H1 (cell line): ENCODE measurements at regions not wholly inside any gene's neighbourhood (a gene's known extent, or its start where the extent isn't known, plus 50 kb on each side); places are given as distances from the start of the nearest gene placed in this dataset.

Experiments used
- CTCF ChIA-PET: fragments of 300-600 bp; sonication (Branson Sonifier 250); formaldehyde crosslinking; loops from one replicate; lab custom pipeline; 2021; ENCODE audit not compliant: partially characterized antibody; lab: Charles Lee
- POLR2A ChIA-PET: fragments of 300-600 bp; sonication (Branson Sonifier 250); formaldehyde crosslinking; loops from one replicate; lab custom pipeline; 2021; ENCODE audit warnings: inconsistent platforms; ENCODE audit not compliant: partially characterized antibody; lab: Charles Lee
- DNase-seq, 2 experiments: peaks; one replicate each; pipeline versions ENCODE4 v3.0.0 to v3.0.0-alpha.2; 2010 to 2022; ENCODE audit warnings: low spot score in 2 of 2, low read depth in 1 of 2, mixed read lengths in 1 of 2
- FAIRE-seq: peaks from 2 replicates; lab custom pipeline; 2011; peaks lifted over from hg19 to GRCh38; lab: Jason Lieb, UNC
- H2AFZ ChIP-seq: 2 replicates; pipeline ENCODE4 v1.8.1; 2012; ENCODE audit warnings: low read length, inconsistent platforms
- H2AK5ac ChIP-seq: 2 replicates; pipeline ENCODE4 v1.6.1; 2013; ENCODE audit warnings: low read depth, low read length
- H2BK120ac ChIP-seq: replicated peaks from 2 replicates; pipeline ENCODE3; 2013; ENCODE audit warnings: low read depth, low read length, inconsistent platforms
- H2BK12ac ChIP-seq: 2 replicates; pipeline ENCODE4 v1.6.1; 2013; ENCODE audit warnings: low read depth, low read length
- H2BK15ac ChIP-seq: 2 replicates; pipeline ENCODE4 v1.6.1; 2013; ENCODE audit warnings: low read length
- H2BK20ac ChIP-seq: 2 replicates; pipeline ENCODE4 v1.6.1; 2013; ENCODE audit warnings: low read length
- H2BK5ac ChIP-seq: 2 replicates; pipeline ENCODE4 v1.6.1; 2013; ENCODE audit warnings: low read depth, low read length
- H3K14ac ChIP-seq: 2 replicates; pipeline ENCODE4 v1.6.1; 2013; ENCODE audit warnings: inconsistent platforms; ENCODE audit not compliant: insufficient read length
- H3K18ac ChIP-seq: 2 replicates; pipeline ENCODE4 v1.6.1; 2013; ENCODE audit warnings: low read length; ENCODE audit errors: extremely low read depth
- H3K23ac ChIP-seq: 2 replicates; pipeline ENCODE4 v1.6.1; 2013; ENCODE audit warnings: inconsistent platforms; ENCODE audit not compliant: insufficient read length
- H3K23me2 ChIP-seq: 2 replicates; pipeline ENCODE4 v1.6.1; 2013; ENCODE audit warnings: low read depth, low read length
- H3K27ac ChIP-seq: 2 replicates; pipeline ENCODE4 v1.6.1; 2011; ENCODE audit warnings: low read depth, low read length, inconsistent platforms
- H3K27me3 ChIP-seq, 4 experiments: replicated peaks in 1 of 4; 1 replicate in 1 of 4; 2 replicates in 3 of 4; pipeline versions ENCODE4 v1.6.1 to v1.8.1; 2011 to 2013; ENCODE audit warnings: low read length in 3 of 4, mild to moderate bottlenecking in 3 of 4, inconsistent platforms in 2 of 4, mixed read lengths in 2 of 4, moderate library complexity in 1 of 4; ENCODE audit not compliant: control insufficient read depth in 3 of 4, insufficient read depth in 3 of 4; ENCODE audit errors: extremely low read depth in 1 of 4
- H3K36me3 ChIP-seq, 4 experiments: 2 replicates each; pipeline versions ENCODE4 v1.6.1 to v1.8.1; 2011 to 2013; ENCODE audit warnings: mild to moderate bottlenecking in 4 of 4, low read length in 3 of 4, moderate library complexity in 2 of 4, control low read depth in 1 of 4, inconsistent platforms in 1 of 4; ENCODE audit not compliant: insufficient read depth in 4 of 4, control insufficient read depth in 2 of 4
- H3K4ac ChIP-seq: replicated peaks from 2 replicates; pipeline ENCODE3; 2013; ENCODE audit warnings: low read length, low read depth, mixed read lengths, inconsistent platforms; ENCODE audit not compliant: insufficient read length
- H3K4me1 ChIP-seq, 4 experiments: replicated peaks in 1 of 4; 1 replicate in 1 of 4; 2 replicates in 3 of 4; pipeline versions ENCODE4 v1.6.1 to v1.8.1; 2011 to 2013; ENCODE audit warnings: low read length in 3 of 4, inconsistent platforms in 2 of 4, mixed read lengths in 1 of 4; ENCODE audit not compliant: insufficient read depth in 4 of 4, control insufficient read depth in 3 of 4
- H3K4me2 ChIP-seq, 2 experiments: 2 replicates each; pipeline versions ENCODE4 v1.6.1 to v1.8.1; 2011 to 2013; ENCODE audit warnings: low read depth in 2 of 2, low read length in 2 of 2, control low read depth in 1 of 2, inconsistent platforms in 1 of 2, mild to moderate bottlenecking in 1 of 2; ENCODE audit not compliant: insufficient read depth in 1 of 2
- H3K4me3 ChIP-seq, 4 experiments: fragments of 200-600, 300-600 bp in 1 of 4; sonication (generic), shearing (Covaris generic), sonication (Bioruptor Twin) in 1 of 4; 2 replicates each; pipeline versions ENCODE4 v1.5.1 to v1.8.1; 2011 to 2016; ENCODE audit warnings: low read length in 4 of 4, low read depth in 3 of 4, control low read depth in 2 of 4, inconsistent platforms in 2 of 4, mild to moderate bottlenecking in 2 of 4, mixed read lengths in 1 of 4, moderate library complexity in 1 of 4; ENCODE audit not compliant: insufficient read depth in 2 of 4; ENCODE audit errors: extremely low read depth in 1 of 4
- H3K56ac ChIP-seq: replicated peaks from 2 replicates; pipeline ENCODE3; 2013; ENCODE audit warnings: low read depth, mild to moderate bottlenecking, mixed read lengths, low read length, inconsistent platforms; ENCODE audit not compliant: insufficient read length
- H3K79me1 ChIP-seq: 2 replicates; pipeline ENCODE4 v1.6.1; 2013; ENCODE audit warnings: low read depth, low read length, control low read depth
- H3K79me2 ChIP-seq, 2 experiments: 2 replicates each; pipeline versions ENCODE4 v1.6.1 to v1.8.1; 2012 to 2013; ENCODE audit warnings: low read length in 2 of 2, mild to moderate bottlenecking in 2 of 2, inconsistent platforms in 1 of 2; ENCODE audit not compliant: insufficient read depth in 2 of 2, control insufficient read depth in 1 of 2
- H3K9ac ChIP-seq, 4 experiments: replicated peaks in 1 of 4; 1 replicate in 1 of 4; 2 replicates in 3 of 4; pipeline versions ENCODE4 v1.6.1 to v1.8.1; 2011 to 2013; ENCODE audit warnings: low read depth in 3 of 4, low read length in 3 of 4, control low read depth in 2 of 4, mild to moderate bottlenecking in 2 of 4, moderate library complexity in 2 of 4, inconsistent platforms in 1 of 4; ENCODE audit errors: extremely low read depth in 1 of 4
- H3K9me3 ChIP-seq, 2 experiments: 2 replicates each; pipeline versions ENCODE4 v1.6.1 to v1.8.1; 2012 to 2013; ENCODE audit warnings: mild to moderate bottlenecking in 2 of 2, moderate library complexity in 2 of 2, control low read depth in 1 of 2, inconsistent platforms in 1 of 2, low read depth in 1 of 2, low read length in 1 of 2, mixed read lengths in 1 of 2; ENCODE audit not compliant: insufficient read depth in 2 of 2
- H4K20me1 ChIP-seq, 2 experiments: replicated peaks in 1 of 2; 2 replicates each; pipeline versions ENCODE3 to v1.8.1; 2011 to 2013; ENCODE audit warnings: inconsistent platforms in 2 of 2, low read length in 2 of 2, mild to moderate bottlenecking in 1 of 2; ENCODE audit not compliant: insufficient read depth in 2 of 2, control insufficient read depth in 1 of 2
- H4K5ac ChIP-seq: 2 replicates; pipeline ENCODE4 v1.6.1; 2013; ENCODE audit warnings: low read length, low read depth, mixed read lengths, inconsistent platforms; ENCODE audit not compliant: insufficient read length
- H4K8ac ChIP-seq: 2 replicates; pipeline ENCODE4 v1.8.0; 2013; ENCODE audit warnings: mild to moderate bottlenecking, moderate library complexity, low read length, inconsistent platforms; ENCODE audit not compliant: insufficient read depth; ENCODE audit errors: extremely low read depth
- H4K91ac ChIP-seq: replicated peaks from 2 replicates; pipeline ENCODE3; 2013; ENCODE audit warnings: low read length, mixed read lengths, inconsistent platforms; ENCODE audit not compliant: insufficient read length
- ATF2 ChIP-seq: IDR thresholded peaks from 2 replicates; pipeline ENCODE4 v1.6.1; 2012; ENCODE audit warnings: low read length, inconsistent platforms
- BCL11A ChIP-seq, 2 experiments: IDR thresholded peaks; one replicate each; pipeline ENCODE4 v1.6.1; 2011; ENCODE audit warnings: low read depth in 2 of 2, low read length in 2 of 2, mild to moderate bottlenecking in 2 of 2
- CHD1 ChIP-seq: IDR thresholded peaks from 2 replicates; pipeline ENCODE4 v1.6.1; 2012; ENCODE audit warnings: low read depth, low read length, improper control_type of control experiment
- CREB1 ChIP-seq: IDR thresholded peaks from 2 replicates; pipeline ENCODE4 v1.6.1; 2012; ENCODE audit warnings: inconsistent platforms
- FOSL1 ChIP-seq: IDR thresholded peaks from 2 replicates; pipeline ENCODE4 v1.6.1; 2011; ENCODE audit warnings: mild to moderate bottlenecking, low read depth, low read length, moderate library complexity; ENCODE audit not compliant: insufficient read depth
- NRF1 ChIP-seq: IDR thresholded peaks from 2 replicates; pipeline ENCODE4 v1.6.1; 2011; ENCODE audit warnings: mild to moderate bottlenecking, low read depth, low read length, improper control_type of control experiment
- PHF8 ChIP-seq: fragments of 200-600 bp; sonication (generic); conservative IDR thresholded peaks from 2 replicates; pipeline ENCODE4 v1.7.1; 2012; ENCODE audit warnings: low read depth, mild to moderate bottlenecking, inconsistent platforms, low read length, moderate library complexity
- SAP30 ChIP-seq: fragments of 300-600 bp; sonication (generic); IDR thresholded peaks from 2 replicates; pipeline ENCODE4 v1.7.1; 2012; ENCODE audit warnings: low read length, moderate library complexity, mild to moderate bottlenecking, inconsistent platforms; ENCODE audit not compliant: insufficient read depth, insufficient replicate concordance
- SIN3A ChIP-seq, 2 experiments: IDR thresholded peaks in 1 of 2; conservative IDR thresholded peaks in 1 of 2; 2 replicates each; pipeline ENCODE4 v1.6.1; 2011 to 2012; ENCODE audit warnings: low read length in 2 of 2, improper control_type of control experiment in 1 of 2, low read depth in 1 of 2, mild to moderate bottlenecking in 1 of 2
- TCF12 ChIP-seq: IDR thresholded peaks from 2 replicates; pipeline ENCODE4 v1.6.1; 2011; ENCODE audit warnings: low read depth, mild to moderate bottlenecking, low read length
- TEAD4 ChIP-seq: IDR thresholded peaks from 2 replicates; pipeline ENCODE4 v1.6.1; 2012; ENCODE audit warnings: low read depth, low read length, inconsistent platforms, mixed read lengths
- WGBS, 2 experiments: shearing (Covaris generic) in 1 of 2; methylation state at CpG; one replicate each; pipeline versions ENCODE4 v1.1.6 to v1.1.7; 2013 to 2015; ENCODE audit warnings: low lambda C conversion rate in 2 of 2, mixed read lengths in 2 of 2, inconsistent platforms in 1 of 2, low coverage in 1 of 2, missing lambda C conversion rate in 1 of 2; ENCODE audit not compliant: insufficient replicate concordance in 2 of 2, insufficient coverage in 1 of 2, insufficient read length in 1 of 2; ENCODE audit errors: extremely low coverage in 1 of 2, missing lambda C conversion rate in 1 of 2; 5-methylcytosine and 5-hydroxymethylcytosine counted together

- POLR2A ChIA-PET: interaction anchor here (1.5 kb wide), 1 partner anchor 12 kb away, joined by 4 read pairs; no protein-coding TSS in a partner anchor
- WGBS, 2 experiments: 87% methylated on average over 18 of the region's 18 CpGs; no CpG with 5 or more reads in 1 of the 2 experiments
- no peak overlapping the region for H2AFZ ChIP-seq
- TF ChIP-seq TCF12 (no peak), PHF8 (no peak), TEAD4 (no peak), NRF1 (no peak), FOSL1 (no peak), ATF2 (no peak), CHD1 (no peak), SIN3A (conservative IDR thresholded peaks at IDR 0.05 in 1 of 2, IDR thresholded peaks at IDR 0.05 in 1 of 2; ENCODE audit: low read depth in 1 of 2, low read length in 2 of 2) (no peak), BCL11A (IDR thresholded peaks at IDR 0.05; ENCODE audit: low read depth in 2 of 2, low read length in 2 of 2) (no peak), CREB1 (no peak), SAP30 (no peak)
Observed at GRCh38 chr14:100660882-100661635, 65.6 kb upstream of the DLK1 start.

More at GRCh38 chr14:100660882-100661635, 65.6 kb upstream of the DLK1 start:
- CTCF ChIA-PET: interaction anchor here (0.6 to 6.8 kb wide), 9 partner anchors 7 to 240 kb away, joined by 3 to 53 read pairs (median 5); no protein-coding TSS in a partner anchor
- no peak overlapping the region for H3K4ac ChIP-seq
- H3K4me1 ChIP-seq: peaks cover 0 to 11% (median 6%) of the 10 kb centered on the region in 4 experiments; a peak in 5 of 7 replicates
- no peak overlapping the region for H2BK5ac ChIP-seq
- no peak overlapping the region for H3K9ac ChIP-seq
- no peak for FAIRE-seq
- H3K79me2 ChIP-seq: no peaks in the 10 kb centered on the region
- H2BK15ac ChIP-seq: no peak overlapping the region
- H2AK5ac ChIP-seq: no peak overlapping the region
- H4K5ac ChIP-seq: no peak overlapping the region
- H2BK12ac ChIP-seq: no peak overlapping the region
- no peak overlapping the region for H2BK20ac ChIP-seq
- H3K14ac ChIP-seq: no peak overlapping the region
- no peak overlapping the region for H3K4me2 ChIP-seq
- no peak overlapping the region for H3K4me3 ChIP-seq
- H3K27ac ChIP-seq: no peak overlapping the region
- H3K79me1 ChIP-seq: no peaks in the 10 kb centered on the region
- H4K8ac ChIP-seq: no peak overlapping the region; the same call in 1 of the 2 replicates
- H3K27me3 ChIP-seq: no peaks in the 10 kb centered on the region
- H4K91ac ChIP-seq: no peak overlapping the region
- no peak overlapping the region for H2BK120ac ChIP-seq
- no peak for DNase-seq
- no peak overlapping the region for H3K23ac ChIP-seq
- no peak overlapping the region for H3K18ac ChIP-seq
- no peaks in the 10 kb centered on the region for H3K23me2 ChIP-seq
- H3K36me3 ChIP-seq: no peaks in the 10 kb centered on the region
- no peak overlapping the region for H3K56ac ChIP-seq
- no peaks in the 10 kb centered on the region for H3K9me3 ChIP-seq
- H4K20me1 ChIP-seq: no peaks in the 10 kb centered on the region
